ENCODE measurements at regions not wholly inside any gene's neighbourhood (a gene's known extent, or its start where the extent isn't known, plus 50 kb on each side); places are given as distances from the start of the nearest gene placed in this dataset.
"Not testable (repeated sequence)": the region's sequence is repeated elsewhere in the genome, so short reads cannot be mapped to it uniquely, and the experiment has no call there.

DNA sequence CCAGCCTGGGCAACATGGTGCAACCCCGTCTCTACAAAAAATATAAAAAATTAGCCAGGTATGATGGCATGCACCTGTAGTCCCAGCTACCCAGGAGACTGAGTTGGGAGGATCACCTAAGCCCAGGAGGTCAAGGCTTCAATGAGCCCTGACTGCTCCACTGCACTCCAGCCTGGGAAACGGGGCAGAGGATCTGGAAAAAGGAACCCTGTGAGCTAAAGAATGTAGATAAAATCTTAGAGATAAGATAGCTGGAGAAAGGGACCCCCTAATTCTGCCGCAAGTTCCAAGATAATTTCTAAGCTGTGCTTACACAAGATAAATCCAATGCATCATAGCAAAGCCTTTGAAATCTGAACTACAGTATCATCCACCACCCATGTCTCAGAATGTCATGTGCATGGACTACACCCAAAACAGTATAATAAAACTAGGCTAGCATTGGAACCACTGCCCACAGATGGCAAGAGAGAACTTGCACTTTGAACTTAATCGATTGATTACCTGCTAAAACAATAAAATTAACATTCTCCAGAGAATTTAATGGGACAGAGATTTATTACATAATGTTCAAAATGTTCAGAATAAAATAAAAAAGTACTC lies 99.9 kb downstream of the TRIM42 start:
- WGBS, 2 donors = 76 to 80% methylated on average over 4 of the region's 4 CpGs
- Histone ChIP-seq H3K36me3 (ENCODE audit: low read depth, missing control alignments) (no peaks in the 10 kb centered on the region), H3K9me3 (no peaks in the 10 kb centered on the region), H3K4me3 (no peak overlapping the region), H3K27me3 (no peaks in the 10 kb centered on the region), H3K27ac (no peak overlapping the region), H3K4me1 (no peaks in the 10 kb centered on the region)
- DNase-seq = no peak
- TF ChIP-seq, protein P1, sequence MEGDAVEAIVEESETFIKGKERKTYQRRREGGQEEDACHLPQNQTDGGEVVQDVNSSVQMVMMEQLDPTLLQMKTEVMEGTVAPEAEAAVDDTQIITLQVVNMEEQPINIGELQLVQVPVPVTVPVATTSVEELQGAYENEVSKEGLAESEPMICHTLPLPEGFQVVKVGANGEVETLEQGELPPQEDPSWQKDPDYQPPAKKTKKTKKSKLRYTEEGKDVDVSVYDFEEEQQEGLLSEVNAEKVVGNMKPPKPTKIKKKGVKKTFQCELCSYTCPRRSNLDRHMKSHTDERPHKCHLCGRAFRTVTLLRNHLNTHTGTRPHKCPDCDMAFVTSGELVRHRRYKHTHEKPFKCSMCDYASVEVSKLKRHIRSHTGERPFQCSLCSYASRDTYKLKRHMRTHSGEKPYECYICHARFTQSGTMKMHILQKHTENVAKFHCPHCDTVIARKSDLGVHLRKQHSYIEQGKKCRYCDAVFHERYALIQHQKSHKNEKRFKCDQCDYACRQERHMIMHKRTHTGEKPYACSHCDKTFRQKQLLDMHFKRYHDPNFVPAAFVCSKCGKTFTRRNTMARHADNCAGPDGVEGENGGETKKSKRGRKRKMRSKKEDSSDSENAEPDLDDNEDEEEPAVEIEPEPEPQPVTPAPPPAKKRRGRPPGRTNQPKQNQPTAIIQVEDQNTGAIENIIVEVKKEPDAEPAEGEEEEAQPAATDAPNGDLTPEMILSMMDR (IDR thresholded peaks at IDR 0.05) = no peak
- no peak for TF ChIP-seq POLR2A (IDR thresholded peaks at IDR 0.05)
- intact Hi-C loops (cut with DNase I; ENCODE audit: low total_unique reads) = no loop called here

DNA sequence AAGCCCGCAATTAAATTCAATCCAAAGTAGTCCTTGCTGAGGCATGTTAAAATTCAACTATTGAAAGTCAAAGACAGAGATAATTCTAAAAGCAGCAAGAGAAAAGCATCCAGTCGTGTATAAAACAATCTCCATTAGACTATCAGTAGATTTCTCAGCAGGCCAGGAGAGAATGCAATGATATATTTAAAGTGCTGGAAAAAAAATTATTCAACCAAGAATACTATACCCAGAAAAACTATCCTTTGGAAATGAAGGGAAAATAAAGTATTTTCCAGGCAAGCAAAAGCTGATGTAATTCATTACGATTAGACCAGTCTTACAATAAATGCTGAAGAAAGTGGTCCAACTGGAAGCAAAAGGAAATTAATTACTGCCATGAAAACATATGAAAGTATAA lies 113.5 kb downstream of the TRIM42 start:
- H3K4me3 ChIP-seq = no peak overlapping the region
- H3K9me3 ChIP-seq = no peaks in the 10 kb centered on the region
- no peak overlapping the region for H3K27ac ChIP-seq
- H3K27me3 ChIP-seq = no peaks in the 10 kb centered on the region
- 88 to 89% methylated on average over 3 of the region's 3 CpGs for WGBS, 2 donors
- intact Hi-C loops (cut with DNase I; ENCODE audit: low total_unique reads) = no loop called here
- TF ChIP-seq, protein P1 (IDR thresholded peaks at IDR 0.05) = no peak
- TF ChIP-seq POLR2A (IDR thresholded peaks at IDR 0.05) = no peak
- no peaks in the 10 kb centered on the region for H3K4me1 ChIP-seq
- H3K36me3 ChIP-seq (ENCODE audit: low read depth, missing control alignments) = no peaks in the 10 kb centered on the region
- no peak for DNase-seq

DNA sequence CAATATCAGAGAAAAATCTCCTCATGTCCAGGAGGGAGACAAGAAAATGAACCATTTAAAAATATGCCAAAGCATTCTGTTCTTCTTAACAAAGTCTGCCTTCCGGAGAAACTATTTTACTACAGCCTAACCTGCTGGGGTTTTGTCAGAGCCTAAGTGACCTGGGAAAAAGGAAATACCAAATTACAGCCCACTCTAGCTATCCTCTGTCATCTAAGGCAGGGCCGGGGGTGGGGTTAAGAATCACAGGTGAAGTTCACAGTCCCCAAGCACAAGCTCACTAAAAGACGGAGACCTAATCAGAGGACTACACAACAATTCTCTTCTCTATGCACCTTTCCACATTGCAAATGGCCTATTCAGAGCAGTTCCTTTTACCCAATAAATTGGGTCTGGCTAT lies 116.6 kb downstream of the TRIM42 start:
- no peaks in the 10 kb centered on the region for H3K4me1 ChIP-seq
- H3K27ac ChIP-seq = no peak overlapping the region
- DNase-seq = no peak
- TF ChIP-seq, protein P1 (IDR thresholded peaks at IDR 0.05) = no peak
- TF ChIP-seq POLR2A (IDR thresholded peaks at IDR 0.05) = no peak
- no peaks in the 10 kb centered on the region for H3K27me3 ChIP-seq
- WGBS, 2 donors = 58 to 60% methylated on average over 3 of the region's 3 CpGs
- H3K4me3 ChIP-seq = no peak overlapping the region
- intact Hi-C loops (cut with DNase I; ENCODE audit: low total_unique reads) = no loop called here
- H3K9me3 ChIP-seq = no peaks in the 10 kb centered on the region
- no peaks in the 10 kb centered on the region for H3K36me3 ChIP-seq (ENCODE audit: low read depth, missing control alignments)

DNA sequence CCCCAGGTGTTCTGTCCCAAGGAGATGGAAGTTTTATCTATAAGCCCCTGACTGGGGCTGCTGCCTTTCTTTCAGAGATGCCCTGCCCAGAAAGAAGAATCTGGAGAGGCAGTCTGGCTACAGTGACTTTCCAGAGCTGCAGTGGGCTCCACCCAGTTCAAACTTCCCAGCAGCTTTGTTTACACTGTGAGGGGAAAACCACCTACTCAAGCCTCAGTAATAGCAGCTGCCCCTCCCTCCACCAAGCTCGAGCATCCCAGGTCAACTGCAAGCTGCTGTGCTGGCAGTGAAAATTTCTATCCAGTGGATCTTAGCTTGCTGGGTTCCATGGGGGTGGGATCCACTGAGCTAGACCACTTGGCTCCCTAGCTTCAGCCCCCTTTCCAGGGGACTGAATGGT lies 125.0 kb downstream of the TRIM42 start:
- H3K9me3 ChIP-seq; H3K27me3 ChIP-seq; H3K36me3 ChIP-seq (ENCODE audit: low read depth, missing control alignments); DNase-seq; intact Hi-C loops (cut with DNase I; ENCODE audit: low total_unique reads); H3K4me1 ChIP-seq; H3K4me3 ChIP-seq; H3K27ac ChIP-seq: not testable (repeated sequence)
- 36 to 57% methylated on average over 1 of the region's 1 CpG for WGBS, 2 donors

DNA sequence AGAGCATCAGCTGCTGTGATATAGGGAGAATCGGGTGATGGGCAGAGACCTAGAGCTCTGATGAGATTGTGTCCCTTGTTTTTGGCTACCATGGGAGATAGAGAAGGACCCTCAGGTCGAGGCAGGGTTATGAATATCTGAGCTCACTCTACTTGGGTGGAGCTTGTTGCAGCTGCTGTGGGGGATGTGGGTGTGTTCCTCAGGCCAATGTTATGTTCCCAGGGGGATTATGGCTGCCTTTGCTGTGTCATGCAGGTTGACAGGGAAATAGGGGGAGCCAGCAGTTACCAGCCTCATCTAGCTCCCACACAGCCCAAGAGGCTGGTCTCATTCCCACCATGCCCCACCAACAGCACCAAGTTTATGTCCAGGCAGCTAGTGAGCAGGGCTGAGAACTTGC lies 131.5 kb downstream of the TRIM42 start:
- no peak overlapping the region for H3K27ac ChIP-seq
- H3K9me3 ChIP-seq = no peaks in the 10 kb centered on the region
- H3K36me3 ChIP-seq (ENCODE audit: low read depth, missing control alignments) = no peaks in the 10 kb centered on the region
- TF ChIP-seq, protein P1 (IDR thresholded peaks at IDR 0.05) = no peak
- TF ChIP-seq POLR2A (IDR thresholded peaks at IDR 0.05) = no peak
- H3K4me1 ChIP-seq = no peaks in the 10 kb centered on the region
- H3K4me3 ChIP-seq = no peak overlapping the region
- intact Hi-C loops (cut with DNase I; ENCODE audit: low total_unique reads) = no loop called here
- no peaks in the 10 kb centered on the region for H3K27me3 ChIP-seq
- no peak for DNase-seq
- 69 to 74% methylated on average over 2 of the region's 2 CpGs for WGBS, 2 donors
